ENCODE measurements at regions not wholly inside any gene's neighbourhood (a gene's known extent, or its start where the extent isn't known, plus 50 kb on each side); places are given as distances from the start of the nearest gene placed in this dataset.

DNA sequence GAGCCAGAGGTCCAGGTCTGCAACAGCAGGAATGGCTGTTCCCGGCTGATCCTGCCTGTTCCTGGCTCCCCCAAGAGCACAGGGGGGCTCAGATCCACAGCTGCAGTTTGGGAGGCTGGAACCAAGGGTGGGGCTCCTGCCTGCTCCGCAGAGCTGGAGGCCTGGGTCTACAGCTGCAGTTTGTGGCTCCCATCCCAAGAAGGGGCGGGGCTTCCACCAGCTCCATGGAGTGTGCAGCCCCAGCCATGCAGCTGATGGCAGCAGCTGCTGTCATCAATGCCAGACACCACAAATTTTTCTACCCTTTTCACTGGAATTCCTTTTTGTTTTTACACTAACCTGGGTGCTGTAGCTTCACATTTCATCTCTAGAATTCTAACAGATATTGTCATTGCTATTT, 135.4 kb upstream of the KIF2B start:
- Histone ChIP-seq H3K4me3 (ENCODE audit: control insufficient read depth in 1 of 7, extremely low read depth in 1 of 7, insufficient read depth in 4 of 7, low read depth in 2 of 7, low read length in 6 of 7) (no peak overlapping the region), H3K27ac (ENCODE audit: insufficient read depth in 1 of 2, low read depth in 1 of 2, low read length in 2 of 2, poor library complexity in 1 of 2, severe bottlenecking in 2 of 2) (no peak overlapping the region), H3K4me1 (ENCODE audit: control extremely low read depth in 1 of 4, control insufficient read depth in 4 of 4, insufficient read depth in 4 of 4, low read length in 3 of 4) (no peaks in the 10 kb centered on the region), H3K36me3 (ENCODE audit: control insufficient read depth in 4 of 4, insufficient read depth in 4 of 4, low read length in 3 of 4) (no peaks in the 10 kb centered on the region), H3K27me3 (replicated peaks in 2 of 5; ENCODE audit: control insufficient read depth in 4 of 5, insufficient read depth in 5 of 5, low read length in 4 of 5) (no peaks in the 10 kb centered on the region), H3K9me3 (ENCODE audit: control extremely low read depth in 1 of 5, control insufficient read depth in 4 of 5, insufficient read depth in 2 of 5, low read depth in 1 of 5, low read length in 4 of 5) (no peaks in the 10 kb centered on the region)
- ChIA-PET CTCF (no interaction called here), POLR2A (no interaction called here)
- WGBS (ENCODE audit: insufficient coverage), result 83% methylated on average over 2 of the region's 3 CpGs
- no peak for DNase-seq

DNA sequence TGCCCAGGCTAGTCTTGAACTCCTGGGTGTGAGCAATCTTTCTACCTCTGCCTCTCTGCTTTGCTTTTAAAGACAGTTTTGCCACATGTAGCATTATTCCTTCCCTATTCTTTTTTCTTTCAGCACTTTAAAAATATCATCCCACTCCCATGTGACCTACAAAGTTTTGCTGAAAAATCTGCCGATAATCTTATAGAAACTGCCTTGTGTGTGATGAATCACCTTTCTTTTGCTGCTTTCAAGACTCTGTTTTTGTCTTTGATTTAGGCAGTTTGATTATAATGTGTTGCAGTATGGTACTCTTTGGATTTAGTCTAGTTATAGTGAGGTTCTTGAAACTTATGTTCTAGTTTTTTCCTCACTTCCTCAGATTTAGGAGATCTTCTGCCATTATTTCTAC, 142.0 kb upstream of the KIF2B start:
- H3K4me3 ChIP-seq (ENCODE audit: control insufficient read depth in 1 of 7, extremely low read depth in 1 of 7, insufficient read depth in 4 of 7, low read depth in 2 of 7, low read length in 6 of 7), result no peak overlapping the region
- no peaks in the 10 kb centered on the region for H3K27me3 ChIP-seq (replicated peaks in 2 of 5; ENCODE audit: control insufficient read depth in 4 of 5, insufficient read depth in 5 of 5, low read length in 4 of 5)
- no peaks in the 10 kb centered on the region for H3K36me3 ChIP-seq (ENCODE audit: control insufficient read depth in 4 of 4, insufficient read depth in 4 of 4, low read length in 3 of 4)
- DNase-seq, result no peak
- no peaks in the 10 kb centered on the region for H3K4me1 ChIP-seq (ENCODE audit: control extremely low read depth in 1 of 4, control insufficient read depth in 4 of 4, insufficient read depth in 4 of 4, low read length in 3 of 4)
- H3K9me3 ChIP-seq (ENCODE audit: control extremely low read depth in 1 of 5, control insufficient read depth in 4 of 5, insufficient read depth in 2 of 5, low read depth in 1 of 5, low read length in 4 of 5), result peaks cover 0 to 7% (median 0%) of the 10 kb centered on the region in 5 experiments
- ChIA-PET CTCF (no interaction called here), POLR2A (no interaction called here)
- 100% methylated on average over 1 of the region's 1 CpG for WGBS (ENCODE audit: insufficient coverage)
- H3K27ac ChIP-seq (ENCODE audit: insufficient read depth in 1 of 2, low read depth in 1 of 2, low read length in 2 of 2, poor library complexity in 1 of 2, severe bottlenecking in 2 of 2), result no peak overlapping the region

GRCh38 chr17:53668854-53669253, 153.9 kb upstream of the KIF2B start:
- no peak for DNase-seq
- Histone ChIP-seq H3K36me3 (ENCODE audit: control insufficient read depth in 4 of 4, insufficient read depth in 4 of 4, low read length in 3 of 4) (no peaks in the 10 kb centered on the region), H3K4me1 (ENCODE audit: control extremely low read depth in 1 of 4, control insufficient read depth in 4 of 4, insufficient read depth in 4 of 4, low read length in 3 of 4) (no peaks in the 10 kb centered on the region), H3K27ac (ENCODE audit: insufficient read depth in 1 of 2, low read depth in 1 of 2, low read length in 2 of 2, poor library complexity in 1 of 2, severe bottlenecking in 2 of 2) (no peak overlapping the region), H3K9me3 (ENCODE audit: control extremely low read depth in 1 of 5, control insufficient read depth in 4 of 5, insufficient read depth in 2 of 5, low read depth in 1 of 5, low read length in 4 of 5) (no peaks in the 10 kb centered on the region), H3K27me3 (replicated peaks in 2 of 5; ENCODE audit: control insufficient read depth in 4 of 5, insufficient read depth in 5 of 5, low read length in 4 of 5) (no peaks in the 10 kb centered on the region), H3K4me3 (ENCODE audit: control insufficient read depth in 1 of 7, extremely low read depth in 1 of 7, insufficient read depth in 4 of 7, low read depth in 2 of 7, low read length in 6 of 7) (no peak overlapping the region)
- ChIA-PET POLR2A (no interaction called here), CTCF (no interaction called here)
- WGBS (ENCODE audit: insufficient coverage), result 71% methylated on average over 1 of the region's 1 CpG

- no peak for DNase-seq
- Histone ChIP-seq H3K36me3 (ENCODE audit: control insufficient read depth in 4 of 4, insufficient read depth in 4 of 4, low read length in 3 of 4) (no peaks in the 10 kb centered on the region), H3K4me3 (ENCODE audit: control insufficient read depth in 1 of 7, extremely low read depth in 1 of 7, insufficient read depth in 4 of 7, low read depth in 2 of 7, low read length in 6 of 7) (no peak overlapping the region)
Measured at GRCh38 chr17:53662608-53663007, 160.1 kb upstream of the KIF2B start.

DNA sequence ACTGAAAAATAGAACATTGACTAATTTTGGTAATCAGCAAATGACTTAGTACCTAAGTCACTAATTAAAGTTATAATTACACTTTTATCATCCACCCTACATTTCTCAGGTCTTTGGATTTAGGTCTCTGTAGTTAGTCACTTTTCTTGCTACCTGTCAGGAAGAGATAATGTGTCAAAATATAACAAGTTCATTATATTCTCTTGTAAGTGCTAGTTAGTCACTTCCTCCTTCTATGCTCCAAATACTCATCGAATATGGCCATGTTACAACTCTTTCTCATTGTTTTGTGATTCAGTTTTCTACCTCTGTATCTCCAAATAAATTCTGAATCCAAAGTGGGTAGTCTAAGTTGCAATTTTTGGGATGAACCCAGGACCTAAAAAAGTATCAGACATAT, 163.5 kb upstream of the KIF2B start:
- 80% methylated on average over 1 of the region's 1 CpG for WGBS (ENCODE audit: insufficient coverage)
- POLR2A ChIA-PET, result no interaction called here
- Histone ChIP-seq H3K9me3 (ENCODE audit: control extremely low read depth in 1 of 5, control insufficient read depth in 4 of 5, insufficient read depth in 2 of 5, low read depth in 1 of 5, low read length in 4 of 5) (no peaks in the 10 kb centered on the region), H3K27me3 (replicated peaks in 2 of 5; ENCODE audit: control insufficient read depth in 4 of 5, insufficient read depth in 5 of 5, low read length in 4 of 5) (no peaks in the 10 kb centered on the region), H3K4me1 (ENCODE audit: control extremely low read depth in 1 of 4, control insufficient read depth in 4 of 4, insufficient read depth in 4 of 4, low read length in 3 of 4) (no peaks in the 10 kb centered on the region), H3K27ac (ENCODE audit: insufficient read depth in 1 of 2, low read depth in 1 of 2, low read length in 2 of 2, poor library complexity in 1 of 2, severe bottlenecking in 2 of 2) (no peak overlapping the region), H3K4me3 (ENCODE audit: control insufficient read depth in 1 of 7, extremely low read depth in 1 of 7, insufficient read depth in 4 of 7, low read depth in 2 of 7, low read length in 6 of 7) (no peak overlapping the region), H3K36me3 (ENCODE audit: control insufficient read depth in 4 of 4, insufficient read depth in 4 of 4, low read length in 3 of 4) (no peaks in the 10 kb centered on the region)
- CTCF ChIA-PET, result no interaction called here
- no peak for DNase-seq

More at GRCh38 chr17:53662608-53663007, 160.1 kb upstream of the KIF2B start:
- H3K27me3 ChIP-seq (replicated peaks in 2 of 5; ENCODE audit: control insufficient read depth in 4 of 5, insufficient read depth in 5 of 5, low read length in 4 of 5), result no peaks in the 10 kb centered on the region
- WGBS (ENCODE audit: insufficient coverage), result 100% methylated on average over 1 of the region's 1 CpG
- no peaks in the 10 kb centered on the region for H3K4me1 ChIP-seq (ENCODE audit: control extremely low read depth in 1 of 4, control insufficient read depth in 4 of 4, insufficient read depth in 4 of 4, low read length in 3 of 4)
- H3K27ac ChIP-seq (ENCODE audit: insufficient read depth in 1 of 2, low read depth in 1 of 2, low read length in 2 of 2, poor library complexity in 1 of 2, severe bottlenecking in 2 of 2), result no peak overlapping the region
- ChIA-PET CTCF (no interaction called here), POLR2A (no interaction called here)
- H3K9me3 ChIP-seq (ENCODE audit: control extremely low read depth in 1 of 5, control insufficient read depth in 4 of 5, insufficient read depth in 2 of 5, low read depth in 1 of 5, low read length in 4 of 5), result no peaks in the 10 kb centered on the region

- no peak for DNase-seq
- Histone ChIP-seq H3K4me3 (ENCODE audit: control insufficient read depth in 1 of 7, extremely low read depth in 1 of 7, insufficient read depth in 4 of 7, low read depth in 2 of 7, low read length in 6 of 7) (no peak overlapping the region), H3K27ac (ENCODE audit: insufficient read depth in 1 of 2, low read depth in 1 of 2, low read length in 2 of 2, poor library complexity in 1 of 2, severe bottlenecking in 2 of 2) (no peak overlapping the region), H3K4me1 (ENCODE audit: control extremely low read depth in 1 of 4, control insufficient read depth in 4 of 4, insufficient read depth in 4 of 4, low read length in 3 of 4) (no peaks in the 10 kb centered on the region), H3K36me3 (ENCODE audit: control insufficient read depth in 4 of 4, insufficient read depth in 4 of 4, low read length in 3 of 4) (no peaks in the 10 kb centered on the region), H3K27me3 (replicated peaks in 2 of 5; ENCODE audit: control insufficient read depth in 4 of 5, insufficient read depth in 5 of 5, low read length in 4 of 5) (no peaks in the 10 kb centered on the region), H3K9me3 (ENCODE audit: control extremely low read depth in 1 of 5, control insufficient read depth in 4 of 5, insufficient read depth in 2 of 5, low read depth in 1 of 5, low read length in 4 of 5) (no peaks in the 10 kb centered on the region)
- POLR2A ChIA-PET, result interaction anchor here (0.6 kb wide), 1 partner anchor 254 kb away, joined by 3 read pairs; no protein-coding TSS in a partner anchor
- CTCF ChIA-PET, result no interaction called here
- WGBS (ENCODE audit: insufficient coverage), result 100% methylated on average over 1 of the region's 1 CpG
Measured at GRCh38 chr17:53655591-53655990, 167.1 kb upstream of the KIF2B start.

GRCh38 chr17:53649201-53649600, 173.5 kb upstream of the KIF2B start:
- WGBS (ENCODE audit: insufficient coverage), result no CpG with 5 or more reads among the region's 1 CpG
- no peak for DNase-seq
- CTCF ChIA-PET, result no interaction called here
- H3K9me3 ChIP-seq (ENCODE audit: control extremely low read depth in 1 of 5, control insufficient read depth in 4 of 5, insufficient read depth in 2 of 5, low read depth in 1 of 5, low read length in 4 of 5), result no peaks in the 10 kb centered on the region
- H3K27me3 ChIP-seq (replicated peaks in 2 of 5; ENCODE audit: control insufficient read depth in 4 of 5, insufficient read depth in 5 of 5, low read length in 4 of 5), result no peaks in the 10 kb centered on the region
- H3K4me1 ChIP-seq (ENCODE audit: control extremely low read depth in 1 of 4, control insufficient read depth in 4 of 4, insufficient read depth in 4 of 4, low read length in 3 of 4), result no peaks in the 10 kb centered on the region
- POLR2A ChIA-PET, result no interaction called here
- H3K4me3 ChIP-seq (ENCODE audit: control insufficient read depth in 1 of 7, extremely low read depth in 1 of 7, insufficient read depth in 4 of 7, low read depth in 2 of 7, low read length in 6 of 7), result no peak overlapping the region
- no peaks in the 10 kb centered on the region for H3K36me3 ChIP-seq (ENCODE audit: control insufficient read depth in 4 of 4, insufficient read depth in 4 of 4, low read length in 3 of 4)
- no peak overlapping the region for H3K27ac ChIP-seq (ENCODE audit: insufficient read depth in 1 of 2, low read depth in 1 of 2, low read length in 2 of 2, poor library complexity in 1 of 2, severe bottlenecking in 2 of 2)
